IMR-90 (cell line): ENCODE measurements at regions not wholly inside any gene's neighbourhood (a gene's known extent, or its start where the extent isn't known, plus 50 kb on each side); places are given as distances from the start of the nearest gene placed in this dataset.

Experiments used
- CEBPB ChIP-seq: IDR thresholded peaks from 2 replicates; pipeline ENCODE4 v1.6.1; 2012; ENCODE audit warnings: low read depth, low read length, improper control_type of control experiment
- CTCF ChIP-seq: conservative IDR thresholded peaks from 2 replicates; pipeline ENCODE4 v1.5.1; 2012; ENCODE audit warnings: mild to moderate bottlenecking, low read depth, low read length, improper control_type of control experiment
- MAFK ChIP-seq: IDR thresholded peaks from 2 replicates; pipeline ENCODE4 v1.6.1; 2012; ENCODE audit warnings: low read depth, low read length, improper control_type of control experiment
- MAZ ChIP-seq: IDR thresholded peaks from 2 replicates; pipeline ENCODE4 v1.6.1; 2012; ENCODE audit warnings: low read depth, mild to moderate bottlenecking, low read length, improper control_type of control experiment, moderate library complexity, borderline replicate concordance
- MXI1 ChIP-seq: IDR thresholded peaks from 2 replicates; pipeline ENCODE4 v1.6.1; 2012; ENCODE audit warnings: low read depth, mild to moderate bottlenecking, low read length, moderate library complexity, borderline replicate concordance
- POLR2A ChIP-seq: IDR thresholded peaks from 2 replicates; pipeline ENCODE4 v1.6.1; 2012; ENCODE audit warnings: mild to moderate bottlenecking, low read depth, low read length
- RCOR1 ChIP-seq: IDR thresholded peaks from 2 replicates; pipeline ENCODE4 v1.6.1; 2012; ENCODE audit warnings: mild to moderate bottlenecking, low read length, improper control_type of control experiment; ENCODE audit not compliant: insufficient replicate concordance
- RFX5 ChIP-seq: IDR thresholded peaks from 2 replicates; pipeline ENCODE4 v1.8.0; 2012; ENCODE audit warnings: low read depth, mild to moderate bottlenecking, low read length, moderate library complexity
- SMC3 ChIP-seq: fragments of 150-350 bp; IDR thresholded peaks from 2 replicates; pipeline ENCODE4 v1.6.1; 2016; ENCODE audit warnings: low read depth, mild to moderate bottlenecking, antibody characterized with exemption, low read length, moderate library complexity
- USF2 ChIP-seq: fragments of 150-350 bp; IDR thresholded peaks from 2 replicates; pipeline ENCODE4 v1.6.1; 2017; ENCODE audit warnings: mild to moderate bottlenecking, antibody characterized with exemption, low read length, low read depth

GRCh38 chr2:8407332-8407731, 274.5 kb upstream of the ID2 start:
- TF ChIP-seq MXI1 (no peak), CTCF (no peak), SMC3 (no peak), RCOR1 (no peak), CEBPB (no peak), RFX5 (no peak), POLR2A (no peak), USF2 (no peak), MAFK (no peak), MAZ (no peak)
